CD4-positive, alpha-beta memory T cell (primary cell): ENCODE measurements at regions not wholly inside any gene's neighbourhood (a gene's known extent, or its start where the extent isn't known, plus 50 kb on each side); places are given as distances from the start of the nearest gene placed in this dataset.

Experiments
- CTCF ChIA-PET: fragments of 350-600 bp; sonication (Branson Sonifier 250); formaldehyde crosslinking; loops from one replicate; lab custom pipeline; 2021; ENCODE audit warnings: inconsistent platforms; ENCODE audit not compliant: partially characterized antibody; lab: Charles Lee
- POLR2A ChIA-PET: fragments of 350-600 bp; sonication (Branson Sonifier 250); formaldehyde crosslinking; loops from one replicate; lab custom pipeline; 2021; ENCODE audit not compliant: partially characterized antibody; lab: Charles Lee
- DNase-seq, 5 donors: peaks; one replicate each; pipeline versions ENCODE4 v3.0.0 to v3.0.0-alpha.2; 2020 to 2022; ENCODE audit warnings: mixed read lengths in 1 of 5
- H3K27ac ChIP-seq: one replicate; pipeline ENCODE4 v1.7.0; 2013; ENCODE audit warnings: low read depth, low read length
- H3K27me3 ChIP-seq: 2 replicates; pipeline ENCODE4 v1.7.0; 2013; ENCODE audit warnings: mild to moderate bottlenecking, low read length, moderate library complexity; ENCODE audit not compliant: insufficient read depth
- H3K36me3 ChIP-seq: 2 replicates; pipeline ENCODE4 v1.7.0; 2013; ENCODE audit warnings: mild to moderate bottlenecking, low read length, moderate library complexity; ENCODE audit not compliant: insufficient read depth
- H3K4me1 ChIP-seq: 2 replicates; pipeline ENCODE4 v1.7.0; 2013; ENCODE audit warnings: mild to moderate bottlenecking, low read length, moderate library complexity; ENCODE audit not compliant: insufficient read depth
- H3K4me3 ChIP-seq, 2 donors: one replicate each; pipeline ENCODE4 v1.7.0; 2013; ENCODE audit warnings: low read length in 2 of 2, mild to moderate bottlenecking in 1 of 2
- H3K9me3 ChIP-seq, 2 donors: one replicate each; pipeline ENCODE4 v1.7.0; 2013; ENCODE audit warnings: low read length in 2 of 2, control low read depth in 1 of 2; ENCODE audit not compliant: control insufficient read depth in 1 of 2
- H3K27ac Mint-ChIP-seq, 7 donors: one replicate each; pipeline ENCODE4 v1.8.0; 2020 to 2021; ENCODE audit warnings: mixed read lengths in 7 of 7, mild to moderate bottlenecking in 6 of 7, inconsistent platforms in 3 of 7, moderate library complexity in 3 of 7
- H3K27me3 Mint-ChIP-seq, 2 donors: one replicate each; pipeline ENCODE4 v1.8.0; 2020 to 2021; ENCODE audit warnings: mixed read lengths in 2 of 2
- H3K36me3 Mint-ChIP-seq, 2 donors: one replicate each; pipeline ENCODE4 v1.8.0; 2020 to 2021; ENCODE audit warnings: mixed read lengths in 2 of 2, inconsistent platforms in 1 of 2, mild to moderate bottlenecking in 1 of 2
- H3K4me1 Mint-ChIP-seq, 4 donors: one replicate each; pipeline ENCODE4 v1.8.0; 2020 to 2021; ENCODE audit warnings: mixed read lengths in 4 of 4, mild to moderate bottlenecking in 1 of 4
- H3K4me3 Mint-ChIP-seq, 8 donors: one replicate each; pipeline ENCODE4 v1.8.0; 2020 to 2021; ENCODE audit warnings: mixed read lengths in 8 of 8, mild to moderate bottlenecking in 7 of 8, moderate library complexity in 6 of 8, inconsistent platforms in 3 of 8
- H3K9me3 Mint-ChIP-seq, 8 donors: one replicate each; pipeline ENCODE4 v1.8.0; 2020 to 2021; ENCODE audit warnings: mixed read lengths in 8 of 8, mild to moderate bottlenecking in 5 of 8, inconsistent platforms in 3 of 8, moderate library complexity in 1 of 8
- intact Hi-C: fragments of 100-400 bp; cut with micrococcal nuclease; formaldehyde crosslinking; loops from one replicate; pipeline ENCODE4 v1.15.1; 2023

GRCh38 chr10:42969147-42969546 is 107.7 kb upstream of the RET start:
- peaks cover 3 to 11% of the 10 kb centered on the region in 2 donors for H3K27me3 Mint-ChIP-seq
- Histone ChIP-seq H3K9me3 (no peaks in the 10 kb centered on the region), H3K27me3 (no peaks in the 10 kb centered on the region), H3K4me3 (no peak overlapping the region), H3K27ac (no peak overlapping the region), H3K4me1 (no peaks in the 10 kb centered on the region), H3K36me3 (no peaks in the 10 kb centered on the region)
- no peaks in the 10 kb centered on the region for H3K9me3 Mint-ChIP-seq
- no peak for DNase-seq
- H3K4me1 Mint-ChIP-seq: no peaks in the 10 kb centered on the region
- H3K27ac Mint-ChIP-seq: no peak overlapping the region
- ChIA-PET POLR2A (no interaction called here), CTCF (no interaction called here)
- no peak overlapping the region for H3K4me3 Mint-ChIP-seq
- intact Hi-C loops: no loop called here
- no peaks in the 10 kb centered on the region for H3K36me3 Mint-ChIP-seq

GRCh38 chr10:42969909-42970308 is 107.0 kb upstream of the RET start:
- ChIA-PET POLR2A (no interaction called here), CTCF (no interaction called here)
- Mint-ChIP-seq H3K27ac (no peak overlapping the region), H3K9me3 (no peaks in the 10 kb centered on the region), H3K27me3 (peaks cover 3 to 13% of the 10 kb centered on the region in 2 donors), H3K4me1 (no peaks in the 10 kb centered on the region), H3K4me3 (no peak overlapping the region), H3K36me3 (no peaks in the 10 kb centered on the region)
- Histone ChIP-seq H3K27me3 (no peaks in the 10 kb centered on the region), H3K36me3 (no peaks in the 10 kb centered on the region), H3K4me3 (no peak overlapping the region), H3K9me3 (no peaks in the 10 kb centered on the region), H3K4me1 (no peaks in the 10 kb centered on the region), H3K27ac (no peak overlapping the region)
- intact Hi-C loops: no loop called here
- DNase-seq: no peak

GRCh38 chr10:42970451-42971250 is 106.2 kb upstream of the RET start:
- H3K36me3 Mint-ChIP-seq: no peaks in the 10 kb centered on the region

GRCh38 chr10:42971251-42971599 is 105.6 kb upstream of the RET start:
- Histone ChIP-seq H3K27me3 (no peaks in the 10 kb centered on the region), H3K4me1 (no peaks in the 10 kb centered on the region), H3K9me3 (no peaks in the 10 kb centered on the region), H3K27ac (no peak overlapping the region), H3K4me3 (no peak overlapping the region), H3K36me3 (no peaks in the 10 kb centered on the region)
- intact Hi-C loops: no loop called here
- Mint-ChIP-seq H3K9me3 (no peaks in the 10 kb centered on the region), H3K4me1 (no peaks in the 10 kb centered on the region), H3K27ac (no peak overlapping the region), H3K36me3 (no peaks in the 10 kb centered on the region), H3K4me3 (no peak overlapping the region), H3K27me3 (peaks cover 3 to 13% of the 10 kb centered on the region in 2 donors)
- POLR2A ChIA-PET: no interaction called here
- DNase-seq: no peak
- CTCF ChIA-PET: no interaction called here

More at GRCh38 chr10:42970451-42971250, 106.2 kb upstream of the RET start:
- Mint-ChIP-seq H3K9me3 (no peaks in the 10 kb centered on the region), H3K4me1 (no peaks in the 10 kb centered on the region), H3K27me3 (peaks cover 3 to 13% of the 10 kb centered on the region in 2 donors), H3K4me3 (no peak overlapping the region), H3K27ac (no peak overlapping the region)
- no peak for DNase-seq
- H3K27ac ChIP-seq: no peak overlapping the region
- H3K9me3 ChIP-seq: no peaks in the 10 kb centered on the region
- H3K36me3 ChIP-seq: no peaks in the 10 kb centered on the region
- intact Hi-C loops: no loop called here
- ChIA-PET POLR2A (no interaction called here), CTCF (no interaction called here)
- no peaks in the 10 kb centered on the region for H3K27me3 ChIP-seq
- H3K4me1 ChIP-seq: no peaks in the 10 kb centered on the region
- H3K4me3 ChIP-seq: no peak overlapping the region

GRCh38 chr10:42972946-42973345 is 103.9 kb upstream of the RET start:
- Histone ChIP-seq H3K4me3 (no peak overlapping the region), H3K9me3 (no peaks in the 10 kb centered on the region), H3K27me3 (no peaks in the 10 kb centered on the region), H3K27ac (no peak overlapping the region), H3K4me1 (no peaks in the 10 kb centered on the region), H3K36me3 (no peaks in the 10 kb centered on the region)
- Mint-ChIP-seq H3K36me3 (no peaks in the 10 kb centered on the region), H3K4me1 (no peaks in the 10 kb centered on the region), H3K4me3 (no peak overlapping the region), H3K9me3 (no peaks in the 10 kb centered on the region), H3K27me3 (peaks cover 2 to 11% of the 10 kb centered on the region in 2 donors), H3K27ac (no peak overlapping the region)
- no peak for DNase-seq
- intact Hi-C loops: no loop called here
- CTCF ChIA-PET: no interaction called here
- POLR2A ChIA-PET: no interaction called here

GRCh38 chr10:42973411-42973810 is 103.5 kb upstream of the RET start:
- Mint-ChIP-seq H3K36me3 (no peaks in the 10 kb centered on the region), H3K27ac (peak overlapping the region in 1 of 7 donors; percentile 43), H3K4me3 (no peak overlapping the region), H3K27me3 (peaks cover 1 to 11% of the 10 kb centered on the region in 2 donors), H3K4me1 (no peaks in the 10 kb centered on the region), H3K9me3 (no peaks in the 10 kb centered on the region)
- Histone ChIP-seq H3K27me3 (no peaks in the 10 kb centered on the region), H3K36me3 (no peaks in the 10 kb centered on the region), H3K4me3 (no peak overlapping the region), H3K4me1 (no peaks in the 10 kb centered on the region), H3K27ac (no peak overlapping the region), H3K9me3 (no peaks in the 10 kb centered on the region)
- POLR2A ChIA-PET: no interaction called here
- CTCF ChIA-PET: no interaction called here
- intact Hi-C loops: no loop called here
- DNase-seq: no peak

- H3K4me3 Mint-ChIP-seq: no peak overlapping the region
- H3K27ac ChIP-seq: no peak overlapping the region
- H3K4me1 ChIP-seq: no peaks in the 10 kb centered on the region
- ChIA-PET POLR2A (no interaction called here), CTCF (no interaction called here)
- no peaks in the 10 kb centered on the region for H3K27me3 ChIP-seq
- intact Hi-C loops: no loop called here
- no peak overlapping the region for H3K4me3 ChIP-seq
- peaks cover 1 to 11% of the 10 kb centered on the region in 2 donors for H3K27me3 Mint-ChIP-seq
- H3K36me3 ChIP-seq: no peaks in the 10 kb centered on the region
- no peaks in the 10 kb centered on the region for H3K9me3 Mint-ChIP-seq
- no peak overlapping the region for H3K27ac Mint-ChIP-seq
- H3K36me3 Mint-ChIP-seq: no peaks in the 10 kb centered on the region
- no peaks in the 10 kb centered on the region for H3K4me1 Mint-ChIP-seq
- H3K9me3 ChIP-seq: no peaks in the 10 kb centered on the region
- DNase-seq: no peak
Observed at GRCh38 chr10:42973870-42974692, 102.8 kb upstream of the RET start.
